ENCODE measurements at regions not wholly inside any gene's neighbourhood (a gene's known extent, or its start where the extent isn't known, plus 50 kb on each side); places are given as distances from the start of the nearest gene placed in this dataset.

DNA sequence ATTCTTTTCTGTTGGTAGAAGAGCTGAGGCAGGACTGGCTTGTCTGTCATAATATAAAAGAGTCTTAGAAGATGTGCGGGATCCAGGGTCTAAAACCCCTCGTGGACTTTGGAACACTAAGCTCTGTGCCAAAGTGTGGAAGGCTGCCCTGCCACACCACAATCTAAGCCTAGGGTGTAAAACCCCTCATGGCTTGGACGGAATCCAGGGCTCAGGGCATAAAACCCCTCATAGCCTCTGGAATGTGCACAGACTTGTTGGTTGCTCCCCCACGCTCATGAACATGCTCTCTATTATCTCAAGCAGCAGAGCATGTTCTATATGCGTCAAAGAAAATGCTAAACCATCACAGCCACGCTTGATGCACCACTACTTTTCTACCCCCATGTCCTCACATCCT is 483.6 kb downstream of the GABRG1 start:
- DNase-seq (no peak), ATAC-seq (no peak)
- 44% methylated on average over 4 of the region's 6 CpGs for WGBS (ENCODE audit: insufficient coverage, low coverage, low lambda C conversion rate, missing lambda C conversion rate)
- Histone ChIP-seq H3K36me3 (no peaks in the 10 kb centered on the region), H3K27ac (no peak overlapping the region), H3K27me3 (no peaks in the 10 kb centered on the region), H3K4me3 (no peak overlapping the region), H3K9me3 (no peaks in the 10 kb centered on the region), H3K4me1 (no peaks in the 10 kb centered on the region)
- intact Hi-C loops (cut with DNase I) = no loop called here
- TF ChIP-seq, protein P1, sequence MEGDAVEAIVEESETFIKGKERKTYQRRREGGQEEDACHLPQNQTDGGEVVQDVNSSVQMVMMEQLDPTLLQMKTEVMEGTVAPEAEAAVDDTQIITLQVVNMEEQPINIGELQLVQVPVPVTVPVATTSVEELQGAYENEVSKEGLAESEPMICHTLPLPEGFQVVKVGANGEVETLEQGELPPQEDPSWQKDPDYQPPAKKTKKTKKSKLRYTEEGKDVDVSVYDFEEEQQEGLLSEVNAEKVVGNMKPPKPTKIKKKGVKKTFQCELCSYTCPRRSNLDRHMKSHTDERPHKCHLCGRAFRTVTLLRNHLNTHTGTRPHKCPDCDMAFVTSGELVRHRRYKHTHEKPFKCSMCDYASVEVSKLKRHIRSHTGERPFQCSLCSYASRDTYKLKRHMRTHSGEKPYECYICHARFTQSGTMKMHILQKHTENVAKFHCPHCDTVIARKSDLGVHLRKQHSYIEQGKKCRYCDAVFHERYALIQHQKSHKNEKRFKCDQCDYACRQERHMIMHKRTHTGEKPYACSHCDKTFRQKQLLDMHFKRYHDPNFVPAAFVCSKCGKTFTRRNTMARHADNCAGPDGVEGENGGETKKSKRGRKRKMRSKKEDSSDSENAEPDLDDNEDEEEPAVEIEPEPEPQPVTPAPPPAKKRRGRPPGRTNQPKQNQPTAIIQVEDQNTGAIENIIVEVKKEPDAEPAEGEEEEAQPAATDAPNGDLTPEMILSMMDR (IDR thresholded peaks at IDR 0.05) = no peak
- no peak for TF ChIP-seq POLR2A (IDR thresholded peaks at IDR 0.05)

DNA sequence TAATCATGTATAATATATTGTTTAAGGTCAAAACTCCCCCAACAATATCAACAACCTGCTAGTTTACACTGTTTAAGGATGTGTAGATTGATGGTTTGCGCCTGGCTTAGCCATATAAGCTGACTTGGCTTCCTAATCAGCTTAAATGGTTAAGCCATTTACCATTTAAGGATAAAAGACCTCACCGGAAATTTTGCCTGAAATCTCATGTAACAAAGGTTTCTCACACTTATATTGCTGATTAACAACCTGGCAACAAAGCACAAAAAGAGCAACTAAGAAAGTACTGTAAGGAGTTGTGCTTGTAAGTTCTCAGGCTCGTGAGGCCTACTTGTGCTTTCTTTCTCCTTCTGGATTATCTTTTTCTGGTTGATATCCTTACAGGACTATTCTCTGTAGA is 485.2 kb downstream of the GABRG1 start:
- ATAC-seq (no peak), DNase-seq (no peak)
- Histone ChIP-seq H3K36me3 (no peaks in the 10 kb centered on the region), H3K4me3 (no peak overlapping the region), H3K27ac (no peak overlapping the region), H3K4me1 (no peaks in the 10 kb centered on the region), H3K27me3 (no peaks in the 10 kb centered on the region), H3K9me3 (no peaks in the 10 kb centered on the region)
- WGBS (ENCODE audit: insufficient coverage, low coverage, low lambda C conversion rate, missing lambda C conversion rate) = 48% methylated on average over 3 of the region's 3 CpGs
- TF ChIP-seq, protein P1 (IDR thresholded peaks at IDR 0.05) = no peak
- no peak for TF ChIP-seq POLR2A (IDR thresholded peaks at IDR 0.05)
- intact Hi-C loops (cut with DNase I) = no loop called here

GRCh38 chr4:45636175-45636574 is 487.7 kb downstream of the GABRG1 start:
- H3K27ac ChIP-seq = no peak overlapping the region
- H3K9me3 ChIP-seq = no peaks in the 10 kb centered on the region
- no peak for DNase-seq
- WGBS (ENCODE audit: insufficient coverage, low coverage, low lambda C conversion rate, missing lambda C conversion rate) = 62% methylated on average over 1 of the region's 1 CpG
- H3K27me3 ChIP-seq = no peaks in the 10 kb centered on the region
- TF ChIP-seq POLR2A (IDR thresholded peaks at IDR 0.05) = no peak
- TF ChIP-seq, protein P1 (IDR thresholded peaks at IDR 0.05) = no peak
- no peak for ATAC-seq
- intact Hi-C loops (cut with DNase I) = no loop called here
- no peaks in the 10 kb centered on the region for H3K36me3 ChIP-seq
- H3K4me1 ChIP-seq = no peaks in the 10 kb centered on the region
- no peak overlapping the region for H3K4me3 ChIP-seq

DNA sequence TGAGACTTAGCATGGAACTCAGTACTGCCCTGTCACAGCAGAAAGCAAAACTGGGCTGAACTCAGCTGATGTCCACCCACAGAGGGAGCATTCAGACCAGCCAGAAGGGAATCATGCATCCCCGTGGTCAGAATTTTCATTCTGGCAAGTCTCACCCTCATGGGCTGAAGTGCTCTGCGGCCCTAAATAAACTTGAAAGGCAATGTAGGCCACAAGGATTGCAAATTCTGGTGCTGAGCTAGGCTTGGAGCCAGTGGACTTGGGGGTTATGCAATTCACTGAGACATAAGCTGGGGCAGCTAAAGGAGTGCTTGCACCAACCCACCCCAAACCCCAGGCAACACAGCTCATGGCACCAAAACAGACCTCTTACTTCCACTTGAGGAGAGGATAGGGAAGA is 494.1 kb downstream of the GABRG1 start:
- TF ChIP-seq, protein P1 (IDR thresholded peaks at IDR 0.05) = no peak
- TF ChIP-seq POLR2A (IDR thresholded peaks at IDR 0.05) = no peak
- Histone ChIP-seq H3K4me3 (no peak overlapping the region), H3K27ac (no peak overlapping the region), H3K27me3 (no peaks in the 10 kb centered on the region), H3K4me1 (no peaks in the 10 kb centered on the region), H3K9me3 (no peaks in the 10 kb centered on the region), H3K36me3 (no peaks in the 10 kb centered on the region)
- no peak for DNase-seq
- 45% methylated on average over 2 of the region's 2 CpGs for WGBS (ENCODE audit: insufficient coverage, low coverage, low lambda C conversion rate, missing lambda C conversion rate)
- no peak for ATAC-seq
- intact Hi-C loops (cut with DNase I) = no loop called here

DNA sequence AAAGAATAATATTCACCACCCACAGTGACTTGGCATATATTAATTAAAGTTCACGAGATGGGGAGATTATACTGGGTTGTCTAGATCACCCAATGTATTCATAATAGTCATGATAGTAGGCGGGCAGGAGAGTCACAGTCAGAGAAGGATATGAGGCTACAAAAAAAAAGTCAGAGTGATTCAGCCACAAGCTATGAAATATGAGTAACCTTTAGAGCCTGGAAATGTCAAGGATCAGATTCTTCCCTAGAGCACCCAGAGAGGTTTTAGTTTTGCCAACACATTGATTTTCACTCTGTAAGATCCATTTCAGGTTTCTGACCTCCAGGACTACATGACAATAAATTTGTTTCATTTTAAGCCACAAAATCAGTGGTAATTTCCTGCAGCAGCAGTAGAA is 501.9 kb downstream of the GABRG1 start:
- no peaks in the 10 kb centered on the region for H3K9me3 ChIP-seq
- H3K4me3 ChIP-seq = no peak overlapping the region
- no peak for ATAC-seq
- H3K4me1 ChIP-seq = no peaks in the 10 kb centered on the region
- intact Hi-C loops (cut with DNase I) = no loop called here
- H3K27ac ChIP-seq = no peak overlapping the region
- no peaks in the 10 kb centered on the region for H3K36me3 ChIP-seq
- TF ChIP-seq POLR2A (IDR thresholded peaks at IDR 0.05) = no peak
- TF ChIP-seq, protein P1 (IDR thresholded peaks at IDR 0.05) = no peak
- H3K27me3 ChIP-seq = no peaks in the 10 kb centered on the region
- no peak for DNase-seq
- 50% methylated on average over 2 of the region's 2 CpGs for WGBS (ENCODE audit: insufficient coverage, low coverage, low lambda C conversion rate, missing lambda C conversion rate)

All from right lobe of liver (tissue), 6 donors.